ENCODE measurements at regions not wholly inside any gene's neighbourhood (a gene's known extent, or its start where the extent isn't known, plus 50 kb on each side); places are given as distances from the start of the nearest gene placed in this dataset.

GRCh38 chr18:60656553-60656952 is 284.0 kb upstream of the MC4R start:
- Histone ChIP-seq H3K9me3 (ENCODE audit: insufficient read depth, low read depth, low read length) (no peaks in the 10 kb centered on the region), H3K36me3 (ENCODE audit: insufficient read depth, low read length) (no peaks in the 10 kb centered on the region), H3K9ac (ENCODE audit: low read length) (no peak overlapping the region), H2AFZ (ENCODE audit: low read depth, low read length) (no peak overlapping the region), H3K4me3 (ENCODE audit: insufficient read depth, low read depth, low read length) (no peak overlapping the region), H4K20me1 (ENCODE audit: insufficient read depth, low read length) (no peaks in the 10 kb centered on the region), H3K79me2 (ENCODE audit: insufficient read depth, low read length) (no peaks in the 10 kb centered on the region), H3K4me2 (ENCODE audit: low read length) (no peak overlapping the region), H3K4me1 (ENCODE audit: insufficient read depth, low read length) (no peaks in the 10 kb centered on the region), H3K27ac (ENCODE audit: low read depth, low read length) (no peak overlapping the region), H3K27me3 (ENCODE audit: insufficient read depth, low read length) (no peaks in the 10 kb centered on the region)
- FAIRE-seq (no peak), DNase-seq (ENCODE audit: low read depth) (no peak)
- no peak overlapping the region for H3K27ac Mint-ChIP-seq (ENCODE audit: unreplicated experiment)
- no peaks in the 10 kb centered on the region for H3K36me3 Mint-ChIP-seq (ENCODE audit: low read depth, unreplicated experiment)
- H3K9me3 Mint-ChIP-seq (ENCODE audit: unreplicated experiment): no peaks in the 10 kb centered on the region
- TF ChIP-seq EZH2 (IDR thresholded peaks at IDR 0.05; ENCODE audit: insufficient read depth, low read length): no peak
- TF ChIP-seq CTCF (IDR thresholded peaks at IDR 0.05; ENCODE audit: insufficient read depth, low read depth, low read length): no peak
- H3K4me3 Mint-ChIP-seq (ENCODE audit: unreplicated experiment): no peak overlapping the region
- H3K27me3 Mint-ChIP-seq (ENCODE audit: low read depth, unreplicated experiment): no peaks in the 10 kb centered on the region
- no peaks in the 10 kb centered on the region for H3K4me1 Mint-ChIP-seq (ENCODE audit: low read depth, unreplicated experiment)

GRCh38 chr18:60662491-60662890 is 289.9 kb upstream of the MC4R start:
- no peak overlapping the region for H3K4me2 ChIP-seq (ENCODE audit: low read length)

More at GRCh38 chr18:60662491-60662890, 289.9 kb upstream of the MC4R start:
- H3K4me1 ChIP-seq (ENCODE audit: insufficient read depth, low read length): no peaks in the 10 kb centered on the region
- H3K27me3 ChIP-seq (ENCODE audit: insufficient read depth, low read length): no peaks in the 10 kb centered on the region
- no peaks in the 10 kb centered on the region for H3K36me3 Mint-ChIP-seq (ENCODE audit: low read depth, unreplicated experiment)
- no peaks in the 10 kb centered on the region for H3K36me3 ChIP-seq (ENCODE audit: insufficient read depth, low read length)
- H2AFZ ChIP-seq (ENCODE audit: low read depth, low read length): no peak overlapping the region
- no peak overlapping the region for H3K27ac Mint-ChIP-seq (ENCODE audit: unreplicated experiment)
- H3K79me2 ChIP-seq (ENCODE audit: insufficient read depth, low read length): no peaks in the 10 kb centered on the region
- H3K9me3 ChIP-seq (ENCODE audit: insufficient read depth, low read depth, low read length): peaks cover 3% of the 10 kb centered on the region
- no peak overlapping the region for H3K4me3 ChIP-seq (ENCODE audit: insufficient read depth, low read depth, low read length)
- H3K27me3 Mint-ChIP-seq (ENCODE audit: low read depth, unreplicated experiment): peaks cover 2% of the 10 kb centered on the region
- H3K9ac ChIP-seq (ENCODE audit: low read length): no peak overlapping the region
- TF ChIP-seq EZH2 (IDR thresholded peaks at IDR 0.05; ENCODE audit: insufficient read depth, low read length): no peak
- no peak for TF ChIP-seq CTCF (IDR thresholded peaks at IDR 0.05; ENCODE audit: insufficient read depth, low read depth, low read length)
- no peaks in the 10 kb centered on the region for H3K4me1 Mint-ChIP-seq (ENCODE audit: low read depth, unreplicated experiment)
- DNase-seq (ENCODE audit: low read depth) (no peak), FAIRE-seq (no peak)
- no peaks in the 10 kb centered on the region for H3K9me3 Mint-ChIP-seq (ENCODE audit: unreplicated experiment)
- no peaks in the 10 kb centered on the region for H4K20me1 ChIP-seq (ENCODE audit: insufficient read depth, low read length)
- H3K4me3 Mint-ChIP-seq (ENCODE audit: unreplicated experiment): no peak overlapping the region
- no peak overlapping the region for H3K27ac ChIP-seq (ENCODE audit: low read depth, low read length)

All from astrocyte (in vitro differentiated cells and primary cell).